ENCODE measurements at regions not wholly inside any gene's neighbourhood (a gene's known extent, or its start where the extent isn't known, plus 50 kb on each side); places are given as distances from the start of the nearest gene placed in this dataset.

DNA sequence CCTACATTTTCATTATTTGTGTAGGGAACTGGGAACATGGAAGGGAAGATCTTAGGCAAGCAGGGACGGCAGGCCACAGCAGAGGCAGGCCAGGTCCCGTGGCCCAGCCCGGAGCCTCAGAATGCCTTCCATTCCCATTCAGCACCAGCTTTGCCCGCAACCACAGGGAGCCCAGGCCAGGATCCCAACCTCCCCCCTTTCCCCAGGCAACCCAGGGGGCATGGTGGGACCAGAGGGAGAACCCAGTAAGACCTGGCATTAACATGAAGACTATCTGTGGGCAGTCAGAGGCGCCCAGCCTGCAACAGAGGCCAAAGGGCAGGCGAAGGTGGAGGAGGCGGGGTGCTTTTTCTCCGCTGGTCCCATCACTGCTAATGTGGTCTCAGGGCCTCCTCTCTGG lies 135.6 kb downstream of the TPRA1 start:
- TF ChIP-seq, protein P1, sequence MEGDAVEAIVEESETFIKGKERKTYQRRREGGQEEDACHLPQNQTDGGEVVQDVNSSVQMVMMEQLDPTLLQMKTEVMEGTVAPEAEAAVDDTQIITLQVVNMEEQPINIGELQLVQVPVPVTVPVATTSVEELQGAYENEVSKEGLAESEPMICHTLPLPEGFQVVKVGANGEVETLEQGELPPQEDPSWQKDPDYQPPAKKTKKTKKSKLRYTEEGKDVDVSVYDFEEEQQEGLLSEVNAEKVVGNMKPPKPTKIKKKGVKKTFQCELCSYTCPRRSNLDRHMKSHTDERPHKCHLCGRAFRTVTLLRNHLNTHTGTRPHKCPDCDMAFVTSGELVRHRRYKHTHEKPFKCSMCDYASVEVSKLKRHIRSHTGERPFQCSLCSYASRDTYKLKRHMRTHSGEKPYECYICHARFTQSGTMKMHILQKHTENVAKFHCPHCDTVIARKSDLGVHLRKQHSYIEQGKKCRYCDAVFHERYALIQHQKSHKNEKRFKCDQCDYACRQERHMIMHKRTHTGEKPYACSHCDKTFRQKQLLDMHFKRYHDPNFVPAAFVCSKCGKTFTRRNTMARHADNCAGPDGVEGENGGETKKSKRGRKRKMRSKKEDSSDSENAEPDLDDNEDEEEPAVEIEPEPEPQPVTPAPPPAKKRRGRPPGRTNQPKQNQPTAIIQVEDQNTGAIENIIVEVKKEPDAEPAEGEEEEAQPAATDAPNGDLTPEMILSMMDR (IDR thresholded peaks at IDR 0.05), result no peak
- no peak for TF ChIP-seq POLR2A (IDR thresholded peaks at IDR 0.05)
